ENCODE measurements at regions not wholly inside any gene's neighbourhood (a gene's known extent, or its start where the extent isn't known, plus 50 kb on each side); places are given as distances from the start of the nearest gene placed in this dataset.

GRCh38 chr12:45540661-45541341 lies 188.7 kb upstream of the ARID2 start:
- TF ChIP-seq CTCF (IDR thresholded peaks at IDR 0.05) (no peak), POLR2A (IDR thresholded peaks at IDR 0.05) (no peak)
